Keratinocyte (primary cell): ENCODE measurements at regions not wholly inside any gene's neighbourhood (a gene's known extent, or its start where the extent isn't known, plus 50 kb on each side); places are given as distances from the start of the nearest gene placed in this dataset.

Source experiments
- DNase-seq: peaks from one replicate; pipeline ENCODE4 v3.0.0-alpha.2; 2011; ENCODE audit warnings: low read depth, missing footprints, low spot score
- FAIRE-seq: peaks from 2 replicates; lab custom pipeline; 2011; peaks lifted over from hg19 to GRCh38; lab: Jason Lieb, UNC
- H2AFZ ChIP-seq: 2 replicates; pipeline ENCODE4 v1.6.0; 2012; ENCODE audit warnings: low read length, control low read depth, inconsistent platforms; ENCODE audit not compliant: control insufficient read depth
- H3K27ac ChIP-seq: 2 replicates; pipeline ENCODE4 v1.5.1; 2011; ENCODE audit warnings: low read length; ENCODE audit not compliant: control insufficient read depth, insufficient read depth
- H3K27me3 ChIP-seq: 3 replicates; pipeline ENCODE4 v1.6.0; 2011; ENCODE audit warnings: low read length; ENCODE audit not compliant: control insufficient read depth, insufficient read depth; ENCODE audit errors: extremely low read depth
- H3K36me3 ChIP-seq, 2 experiments: 2 replicates in 1 of 2; 3 replicates in 1 of 2; pipeline ENCODE4 v1.5.1; 2011; ENCODE audit warnings: low read length in 2 of 2, mild to moderate bottlenecking in 1 of 2; ENCODE audit not compliant: control insufficient read depth in 2 of 2, insufficient read depth in 2 of 2; ENCODE audit errors: extremely low read depth in 1 of 2
- H3K4me1 ChIP-seq: 3 replicates; pipeline ENCODE4 v1.5.1; 2011; ENCODE audit warnings: low read length; ENCODE audit not compliant: control insufficient read depth, insufficient read depth; ENCODE audit errors: extremely low read depth
- H3K4me2 ChIP-seq: 3 replicates; pipeline ENCODE4 v1.6.0; 2011; ENCODE audit warnings: low read depth, low read length; ENCODE audit not compliant: control insufficient read depth, insufficient read depth; ENCODE audit errors: extremely low read depth
- H3K4me3 ChIP-seq, 3 experiments: fragments of 200-600 bp in 1 of 3; sonication (generic) in 1 of 3; 2 replicates in 2 of 3; 3 replicates in 1 of 3; pipeline ENCODE4 v1.5.1; 2011 to 2016; ENCODE audit warnings: low read length in 3 of 3, mild to moderate bottlenecking in 3 of 3, control low read depth in 2 of 3, inconsistent platforms in 1 of 3, low read depth in 1 of 3, mixed read lengths in 1 of 3, mixed run types in 1 of 3, moderate library complexity in 1 of 3; ENCODE audit not compliant: control insufficient read depth in 2 of 3, insufficient read depth in 2 of 3; ENCODE audit errors: extremely low read depth in 1 of 3
- H3K79me2 ChIP-seq: 2 replicates; pipeline ENCODE4 v1.6.0; 2012; ENCODE audit warnings: low read length; ENCODE audit not compliant: control insufficient read depth, insufficient read depth
- H3K9ac ChIP-seq: 3 replicates; pipeline ENCODE4 v1.6.0; 2011; ENCODE audit warnings: low read length; ENCODE audit not compliant: control insufficient read depth, insufficient read depth; ENCODE audit errors: extremely low read depth
- H3K9me1 ChIP-seq: 3 replicates; pipeline ENCODE4 v1.6.0; 2011; ENCODE audit warnings: low read length; ENCODE audit not compliant: control insufficient read depth, insufficient read depth; ENCODE audit errors: extremely low read depth
- H3K9me3 ChIP-seq: 2 replicates; pipeline ENCODE4 v1.5.1; 2012; ENCODE audit warnings: low read depth, low read length; ENCODE audit not compliant: control insufficient read depth
- H4K20me1 ChIP-seq: 3 replicates; pipeline ENCODE4 v1.6.0; 2011; ENCODE audit warnings: low read length; ENCODE audit not compliant: control insufficient read depth, insufficient read depth; ENCODE audit errors: extremely low read depth
- CTCF ChIP-seq, 3 experiments: IDR thresholded peaks in 1 of 3; conservative IDR thresholded peaks in 1 of 3; optimal IDR thresholded peaks in 1 of 3; 2 replicates in 2 of 3; 3 replicates in 1 of 3; pipeline versions ENCODE3 to v1.5.1; 2011; ENCODE audit warnings: low read length in 3 of 3, mild to moderate bottlenecking in 3 of 3, moderate library complexity in 2 of 3, control low read depth in 1 of 3, inconsistent platforms in 1 of 3; ENCODE audit not compliant: insufficient read depth in 2 of 3; ENCODE audit errors: extremely low read depth in 1 of 3
- EZH2 ChIP-seq: IDR thresholded peaks from one replicate; pipeline ENCODE4 v1.6.1; 2012; ENCODE audit warnings: inconsistent platforms, mild to moderate bottlenecking, low read length, moderate library complexity
- dilution Hi-C: fragments of 300-500 bp; cut with MboI; formaldehyde crosslinking; loops from one replicate; pipeline ENCODE4 v1.7.0; 2020; ENCODE audit warnings: low sequenced_read_pairs; ENCODE audit not compliant: extremely low pct_ligation_motif_present

DNA sequence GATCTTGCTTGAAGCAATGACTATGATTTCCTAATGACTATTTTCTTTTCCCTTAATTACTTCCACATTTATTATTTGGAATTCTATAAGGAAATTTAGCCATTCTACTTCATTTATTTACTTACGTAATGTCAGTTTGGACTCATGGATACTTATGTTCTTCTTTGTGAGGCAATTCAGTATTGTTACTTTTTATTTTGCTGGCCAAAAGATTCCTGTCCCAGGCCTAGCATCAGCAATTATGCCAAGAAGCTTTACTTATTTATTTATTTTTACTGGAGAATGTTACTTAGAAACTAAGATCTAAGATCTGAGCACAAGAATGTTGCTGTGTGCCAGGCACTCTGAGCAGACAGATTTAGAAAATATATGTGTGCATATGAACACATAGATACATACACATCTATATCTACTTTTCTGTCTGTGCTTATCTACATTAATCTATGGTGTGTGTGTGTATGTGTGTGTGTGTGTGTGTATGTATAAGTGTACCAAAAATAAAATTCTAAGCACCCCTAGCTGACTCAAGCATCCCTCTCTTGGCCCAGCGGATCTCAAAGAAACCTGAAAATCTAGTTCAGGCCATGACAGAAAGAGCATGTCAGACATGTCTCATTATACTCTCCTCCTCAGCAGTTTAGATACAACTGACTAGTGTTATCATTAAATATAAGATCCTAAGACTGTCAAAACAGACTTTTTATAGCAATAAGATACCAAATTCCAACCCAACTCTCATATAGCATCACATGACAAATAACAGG, 640.0 kb upstream of the GJE1 start:
- DNase-seq (no peak), FAIRE-seq (no peak)
- no peaks in the 10 kb centered on the region for H4K20me1 ChIP-seq
- H3K4me1 ChIP-seq = no peaks in the 10 kb centered on the region
- H3K27me3 ChIP-seq = no peaks in the 10 kb centered on the region
- H3K9me1 ChIP-seq = no peaks in the 10 kb centered on the region
- no peak for TF ChIP-seq EZH2
- no peak for TF ChIP-seq CTCF (optimal IDR thresholded peaks at IDR 0.05 in 1 of 3, IDR thresholded peaks at IDR 0.05 in 1 of 3, conservative IDR thresholded peaks at IDR 0.05 in 1 of 3; ENCODE audit: extremely low read depth in 1 of 3, insufficient read depth in 2 of 3, low read length in 3 of 3)
- no peak overlapping the region for H3K4me3 ChIP-seq
- dilution Hi-C loops = no loop called here
- no peaks in the 10 kb centered on the region for H3K79me2 ChIP-seq
- no peak overlapping the region for H3K27ac ChIP-seq
- H2AFZ ChIP-seq = no peak overlapping the region
- no peaks in the 10 kb centered on the region for H3K36me3 ChIP-seq
- no peaks in the 10 kb centered on the region for H3K9me3 ChIP-seq
- H3K4me2 ChIP-seq = no peak overlapping the region
- H3K9ac ChIP-seq = no peak overlapping the region

DNA sequence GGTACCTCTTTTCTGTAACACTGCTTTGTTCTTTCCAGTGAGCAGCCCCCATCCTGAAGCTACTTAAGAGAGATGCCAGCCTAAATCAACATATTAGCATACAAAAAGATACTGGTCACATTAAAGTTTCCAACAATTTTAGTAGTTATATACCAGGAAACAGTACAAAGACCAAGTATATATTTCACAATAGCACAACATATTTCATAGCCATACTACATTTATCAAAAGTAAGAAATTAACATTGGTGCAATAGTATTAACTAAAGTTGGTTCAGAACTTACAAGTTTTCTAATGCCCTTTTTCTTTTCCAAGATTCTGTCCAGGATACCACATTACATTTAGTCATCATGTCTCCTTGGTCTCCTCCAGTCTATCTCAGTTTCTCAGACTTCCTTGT, 641.0 kb upstream of the GJE1 start:
- Histone ChIP-seq H3K4me2 (no peak overlapping the region), H2AFZ (no peak overlapping the region), H3K79me2 (no peaks in the 10 kb centered on the region), H3K27ac (no peak overlapping the region), H3K9me1 (no peaks in the 10 kb centered on the region), H3K9me3 (no peaks in the 10 kb centered on the region), H3K27me3 (no peaks in the 10 kb centered on the region), H3K4me3 (no peak overlapping the region), H3K4me1 (no peaks in the 10 kb centered on the region), H4K20me1 (no peaks in the 10 kb centered on the region), H3K9ac (no peak overlapping the region), H3K36me3 (no peaks in the 10 kb centered on the region)
- dilution Hi-C loops = no loop called here
- FAIRE-seq (no peak), DNase-seq (no peak)
- TF ChIP-seq CTCF (optimal IDR thresholded peaks at IDR 0.05 in 1 of 3, IDR thresholded peaks at IDR 0.05 in 1 of 3, conservative IDR thresholded peaks at IDR 0.05 in 1 of 3; ENCODE audit: extremely low read depth in 1 of 3, insufficient read depth in 2 of 3, low read length in 3 of 3) = no peak
- no peak for TF ChIP-seq EZH2
